Glomerular visceral epithelial cell (primary cell): ENCODE measurements at regions not wholly inside any gene's neighbourhood (a gene's known extent, or its start where the extent isn't known, plus 50 kb on each side); places are given as distances from the start of the nearest gene placed in this dataset.

Experiments
- DNase-seq: peaks from one replicate; pipeline ENCODE4 v3.0.0-alpha.2; 2016; ENCODE audit errors: extremely low spot score

GRCh38 chr7:52061666-52062065 lies 745.1 kb upstream of the COBL start:
- DNase-seq = no peak

- no peak for DNase-seq
Observed at GRCh38 chr7:52053525-52053924, 736.9 kb upstream of the COBL start.

DNA sequence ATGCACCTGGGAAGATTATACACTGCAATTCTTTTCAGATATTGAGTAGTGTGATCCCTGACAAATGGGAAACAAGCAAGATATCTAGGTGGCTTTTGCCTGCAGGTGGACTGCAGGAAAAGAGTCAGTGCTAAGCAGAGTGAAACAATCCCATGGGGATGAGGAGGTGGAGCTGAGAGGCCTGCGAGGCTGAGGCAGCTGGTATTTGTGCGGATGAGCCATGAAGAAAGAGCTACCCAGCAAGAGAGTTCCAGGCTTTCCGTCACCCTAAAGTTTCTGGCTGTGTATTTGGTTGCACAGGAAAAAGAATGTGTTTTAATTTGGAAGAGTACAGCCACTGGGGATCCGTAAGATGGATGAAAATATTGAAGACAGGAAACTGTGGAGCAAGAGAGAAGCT lies 714.1 kb upstream of the COBL start:
- no peak for DNase-seq

GRCh38 chr7:52026140-52026539 lies 709.5 kb upstream of the COBL start:
- no peak for DNase-seq

GRCh38 chr7:52021343-52021742 lies 704.7 kb upstream of the COBL start:
- DNase-seq = no peak

GRCh38 chr7:52018680-52019054 lies 702.1 kb upstream of the COBL start:
- DNase-seq = no peak

DNA sequence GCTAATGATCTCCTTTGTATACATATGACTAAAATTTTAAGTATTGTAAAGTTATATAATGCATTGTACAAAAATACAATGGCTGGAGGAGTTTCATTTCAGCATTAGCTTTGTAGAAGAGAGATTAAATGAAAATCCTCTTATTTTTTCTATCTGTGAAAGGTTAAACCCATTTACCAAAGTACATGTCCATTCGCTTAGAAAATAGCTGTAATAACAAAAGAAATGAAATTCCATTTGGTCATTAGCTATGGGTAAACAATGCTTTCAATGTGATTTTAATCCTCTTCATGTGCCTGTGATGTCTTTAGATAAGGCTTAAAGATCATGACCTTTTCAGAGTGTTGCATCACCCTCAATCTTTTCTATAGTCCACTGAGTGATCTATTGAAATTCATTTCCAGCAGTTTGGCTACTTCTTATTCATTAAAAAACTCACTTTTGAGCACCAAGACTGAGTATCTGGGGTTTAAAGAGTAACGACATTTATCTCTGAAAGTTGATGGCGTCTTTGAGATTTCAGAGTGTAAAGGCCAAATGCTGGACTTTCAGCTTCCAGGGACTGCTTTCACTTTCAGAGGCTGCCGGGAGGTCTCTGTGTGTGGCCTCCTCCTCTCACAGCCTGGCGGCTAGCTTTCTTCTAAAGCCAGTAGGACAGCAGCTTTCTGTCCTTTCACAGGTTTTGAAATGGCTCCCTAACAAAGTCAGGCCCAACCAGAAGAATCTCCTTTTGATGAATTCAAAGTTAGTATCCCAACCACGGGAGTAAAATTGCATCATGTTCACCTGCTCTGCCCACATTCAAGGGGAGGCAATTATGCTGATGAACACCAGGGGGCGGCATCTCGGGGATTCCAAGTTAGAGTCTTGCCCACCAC lies 701.4 kb upstream of the COBL start:
- DNase-seq = peak; percentile 1

DNA sequence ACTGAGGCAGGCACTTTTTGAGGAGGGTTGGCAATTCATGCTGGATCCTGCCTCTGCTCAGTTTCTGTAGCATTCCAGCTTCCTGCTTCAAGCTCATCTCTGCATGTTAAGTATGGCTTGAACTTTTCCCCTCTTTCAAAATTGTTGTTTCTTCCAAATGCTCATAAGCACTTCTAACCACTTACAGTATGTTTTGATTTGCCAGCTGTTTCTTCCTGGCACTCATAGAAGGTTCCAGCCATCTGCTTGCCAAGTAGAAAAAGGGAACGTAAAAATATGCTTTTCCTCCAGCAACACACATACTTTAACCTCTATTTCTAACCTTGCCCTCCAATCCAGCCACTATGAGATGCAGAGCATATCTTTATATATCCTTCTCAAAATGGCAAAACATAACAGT lies 692.6 kb upstream of the COBL start:
- no peak for DNase-seq

- DNase-seq = no peak
Observed at GRCh38 chr7:52006674-52007073, 690.1 kb upstream of the COBL start.

DNA sequence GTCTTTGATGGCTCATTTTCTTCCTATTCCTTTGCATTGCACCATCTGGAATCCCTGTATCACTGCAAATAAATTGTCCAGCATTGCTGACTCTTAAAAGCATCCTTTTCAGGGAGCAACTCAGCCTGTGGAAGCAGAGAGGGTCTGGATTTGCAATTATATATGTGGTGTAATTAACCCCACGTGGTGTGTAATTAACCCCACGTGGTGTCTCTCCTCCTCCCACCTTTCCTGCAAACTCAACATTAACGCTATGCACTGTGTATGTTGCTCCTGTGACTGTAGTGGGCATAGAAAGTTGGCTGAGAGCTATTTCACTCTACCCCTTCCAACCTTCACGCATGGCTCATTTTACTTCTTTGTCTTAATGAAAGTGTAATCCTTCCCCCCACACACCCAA lies 689.0 kb upstream of the COBL start:
- no peak for DNase-seq

DNA sequence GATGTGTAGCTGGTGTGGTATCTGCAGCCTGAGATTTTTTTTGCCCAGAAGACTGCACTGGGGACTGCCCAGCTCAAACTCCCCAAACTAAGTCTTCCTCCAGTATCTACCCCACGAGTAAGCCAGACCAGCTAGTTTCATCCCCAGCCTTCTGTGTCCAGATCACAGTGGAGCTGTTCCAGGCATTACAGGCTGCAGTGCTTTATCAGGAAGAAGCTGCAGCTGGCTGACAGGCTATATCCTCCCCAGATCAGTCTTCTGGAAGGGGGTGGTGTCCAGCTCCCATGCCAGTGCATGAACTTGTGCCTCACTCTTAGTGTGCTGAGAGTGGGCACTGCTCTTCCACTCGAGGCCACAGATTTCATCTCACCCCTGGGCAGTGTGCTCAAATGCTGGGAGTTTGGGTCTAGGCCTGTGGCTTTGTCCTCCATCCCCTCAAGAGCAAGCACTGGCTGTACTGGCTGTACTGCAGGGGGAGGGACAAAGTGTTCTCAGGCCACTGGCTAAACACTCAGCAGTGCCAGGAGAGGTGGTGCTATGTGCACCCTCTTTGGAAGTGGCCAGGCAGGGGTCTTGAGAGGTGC lies 679.1 kb upstream of the COBL start:
- DNase-seq = no peak

GRCh38 chr7:51982653-51983052 lies 666.0 kb upstream of the COBL start:
- DNase-seq = no peak

DNA sequence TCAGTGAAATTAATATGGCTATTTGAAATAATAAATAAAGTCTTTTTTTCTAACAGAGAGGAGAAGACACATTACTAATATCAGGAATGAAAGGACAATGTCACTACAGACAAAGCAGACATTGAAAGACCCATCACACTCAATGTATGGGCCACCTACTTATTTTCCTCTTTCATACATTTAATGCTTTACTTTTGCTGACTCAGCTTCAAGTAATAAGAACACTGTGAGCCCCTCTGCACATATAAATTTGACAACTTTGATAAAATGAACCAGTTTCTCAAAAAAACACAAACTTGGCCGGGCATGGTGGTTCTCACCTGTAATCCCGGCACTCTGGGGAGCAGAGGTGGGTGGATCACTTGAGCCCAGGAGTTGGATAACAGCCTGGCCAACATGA lies 664.2 kb upstream of the COBL start:
- no peak for DNase-seq

DNA sequence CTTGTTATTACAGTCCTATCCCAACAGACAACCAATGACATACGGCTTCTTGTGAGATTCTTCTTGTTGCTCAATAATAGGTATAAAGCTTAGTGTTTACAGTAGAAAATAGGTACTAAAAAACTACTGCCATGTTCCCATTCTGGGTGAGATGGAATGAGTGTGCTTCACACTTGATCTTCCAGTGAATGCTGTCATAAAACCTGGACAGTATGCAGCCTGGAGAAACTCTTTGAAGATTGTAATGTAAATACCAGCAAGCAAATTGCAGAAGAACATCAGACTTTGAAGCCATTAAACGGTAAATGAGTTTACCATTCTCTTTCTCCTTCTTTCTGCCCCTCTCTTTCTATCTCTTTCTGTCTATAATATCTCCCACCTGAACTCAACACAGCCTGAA lies 663.7 kb upstream of the COBL start:
- DNase-seq = no peak

GRCh38 chr7:51977913-51978312 lies 661.3 kb upstream of the COBL start:
- no peak for DNase-seq

DNA sequence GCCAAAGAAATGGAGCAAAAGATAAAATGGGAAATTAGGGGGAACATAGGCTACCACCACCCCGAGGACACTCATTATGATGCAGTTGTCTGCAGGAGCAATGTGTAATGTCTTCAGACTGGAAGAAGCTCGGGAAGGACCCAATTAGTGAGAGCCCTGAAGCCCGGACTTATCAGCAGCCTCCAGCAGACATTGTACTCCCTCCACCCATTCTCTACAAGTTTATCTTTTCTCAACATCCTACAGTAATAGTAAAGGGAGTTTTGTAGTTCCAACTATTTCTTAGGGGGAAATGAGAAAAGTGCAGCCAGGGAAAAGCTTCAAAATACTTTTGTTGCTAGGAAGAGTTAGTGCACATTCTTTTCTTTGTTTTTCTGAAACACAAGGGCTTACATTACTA lies 657.3 kb upstream of the COBL start:
- no peak for DNase-seq

- no peak for DNase-seq
Observed at GRCh38 chr7:51973071-51973470, 656.5 kb upstream of the COBL start.

DNA sequence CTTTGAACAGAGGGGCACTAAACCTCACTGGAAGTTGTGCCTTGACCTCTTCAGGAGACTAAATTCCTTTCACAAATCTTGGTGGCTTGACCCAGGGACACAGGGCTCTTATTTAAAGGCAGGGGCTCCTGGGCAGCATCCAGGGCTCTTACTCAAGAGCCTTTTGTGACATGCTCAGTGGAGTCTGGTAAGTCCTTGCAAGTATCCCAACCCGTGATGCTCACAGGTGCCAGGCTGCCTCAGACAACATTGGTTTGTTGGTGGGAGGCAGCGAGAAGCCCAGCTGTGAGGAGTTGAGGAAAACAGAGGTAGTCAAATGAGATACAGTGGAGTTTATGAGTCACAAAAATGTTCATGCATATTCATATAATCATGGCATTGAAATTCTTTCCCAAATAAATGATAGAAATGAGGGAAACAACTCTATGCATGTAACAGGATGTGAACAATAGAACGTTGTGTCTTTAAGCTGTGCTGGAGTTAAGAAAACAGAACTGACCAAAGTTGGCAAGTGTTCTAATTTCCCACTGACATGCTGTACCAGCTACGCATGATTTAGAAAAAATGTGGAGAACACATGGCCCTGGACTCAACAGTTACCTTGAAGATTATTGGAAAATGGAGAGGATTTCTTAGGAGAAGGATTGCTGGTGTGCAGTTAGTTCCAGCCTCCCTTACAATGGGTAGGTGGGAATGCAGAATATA lies 654.5 kb upstream of the COBL start:
- DNase-seq = no peak

GRCh38 chr7:51968461-51968860 lies 651.9 kb upstream of the COBL start:
- DNase-seq = no peak

DNA sequence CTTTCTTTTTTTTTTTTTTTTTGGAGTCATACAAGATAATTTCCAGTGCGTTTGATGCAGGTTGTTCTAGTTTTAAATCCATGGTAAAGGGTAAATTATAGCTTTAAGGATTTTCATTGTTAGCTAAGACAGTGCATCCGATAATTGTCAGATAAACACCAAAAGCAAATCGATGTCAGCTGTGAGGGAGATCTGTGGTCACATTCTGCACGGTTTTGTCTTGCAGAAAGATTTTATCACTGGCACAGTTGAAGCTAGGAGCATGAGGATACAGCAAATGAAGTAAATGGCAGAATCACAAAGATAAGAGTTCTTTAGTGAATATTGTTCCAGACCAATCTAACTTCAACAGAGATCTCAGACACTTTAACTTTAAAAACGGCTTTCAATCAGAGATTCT lies 648.8 kb upstream of the COBL start:
- no peak for DNase-seq

DNA sequence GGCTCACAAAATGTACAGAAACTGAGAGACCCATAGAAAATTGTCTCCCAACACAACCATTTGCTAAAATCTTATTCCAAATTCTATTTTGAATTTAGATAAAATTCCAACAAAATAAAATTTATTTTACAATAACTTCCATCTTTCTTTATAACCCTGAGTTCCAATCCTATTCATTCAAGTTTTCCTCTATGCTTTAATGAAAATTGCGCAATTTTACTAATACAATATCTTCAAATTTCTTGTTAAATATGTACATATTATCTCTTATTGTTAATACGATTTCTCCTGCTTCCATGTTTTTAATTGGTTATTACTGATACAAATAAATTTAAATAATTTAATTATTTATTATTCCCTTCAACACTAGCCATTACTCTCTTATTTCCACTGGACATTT lies 645.2 kb upstream of the COBL start:
- DNase-seq = no peak

DNA sequence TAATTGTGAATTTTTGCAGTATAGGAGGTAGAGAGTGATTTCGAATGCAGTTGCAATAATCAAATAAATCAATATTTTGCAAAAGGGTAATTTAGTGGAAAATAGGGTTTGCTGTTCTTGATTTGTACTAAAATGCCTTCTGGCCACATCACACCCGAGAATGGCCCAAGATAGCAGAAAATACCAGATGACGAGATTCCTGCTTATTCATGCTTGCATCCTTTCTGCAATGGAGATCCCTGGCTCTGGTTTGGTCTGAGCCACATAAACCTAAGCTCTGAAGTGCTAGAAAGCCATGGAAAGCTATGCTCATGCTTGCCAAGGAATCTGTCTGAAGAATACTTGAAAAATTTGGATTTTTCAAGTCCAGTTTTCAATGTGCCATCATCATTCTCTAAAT lies 634.2 kb upstream of the COBL start:
- peak; percentile 79 for DNase-seq
